H9 (cell line): ENCODE measurements at regions not wholly inside any gene's neighbourhood (a gene's known extent, or its start where the extent isn't known, plus 50 kb on each side); places are given as distances from the start of the nearest gene placed in this dataset.
A peak's percentile ranks its signal among the peaks of the same experiment; 100 is the strongest.

ENCODE experiments used
- DNase-seq: peaks from one replicate; pipeline ENCODE4 v3.0.0-alpha.2; 2017
- H2AFZ ChIP-seq: one replicate; pipeline ENCODE4 v1.6.1; 2013; ENCODE audit warnings: mild to moderate bottlenecking, low read length, control low read depth, moderate library complexity
- H2AK5ac ChIP-seq: 2 replicates; pipeline ENCODE4 v1.6.1; 2013; ENCODE audit warnings: low read length, control low read depth, mixed read lengths; ENCODE audit not compliant: insufficient read length
- H2BK120ac ChIP-seq: one replicate; pipeline ENCODE4 v1.6.1; 2013; ENCODE audit warnings: low read depth, mild to moderate bottlenecking, low read length, control low read depth, inconsistent platforms; ENCODE audit not compliant: poor library complexity, severe bottlenecking
- H2BK12ac ChIP-seq: 2 replicates; pipeline ENCODE4 v1.6.1; 2013; ENCODE audit warnings: low read length, control low read depth, mixed read lengths, low read depth; ENCODE audit not compliant: insufficient read length
- H2BK15ac ChIP-seq: 2 replicates; pipeline ENCODE4 v1.6.1; 2013; ENCODE audit warnings: low read depth, low read length, control low read depth
- H2BK20ac ChIP-seq: one replicate; pipeline ENCODE4 v1.6.1; 2013; ENCODE audit warnings: low read depth, mild to moderate bottlenecking, low read length, control low read depth, inconsistent platforms; ENCODE audit not compliant: poor library complexity, severe bottlenecking
- H2BK5ac ChIP-seq: 2 replicates; pipeline ENCODE4 v1.6.1; 2013; ENCODE audit warnings: low read length, control low read depth, mixed read lengths; ENCODE audit not compliant: insufficient read length
- H3K14ac ChIP-seq: 2 replicates; pipeline ENCODE4 v1.6.1; 2013; ENCODE audit warnings: low read length, control low read depth; ENCODE audit not compliant: insufficient read depth
- H3K18ac ChIP-seq: 2 replicates; pipeline ENCODE4 v1.6.1; 2013; ENCODE audit warnings: low read depth, mild to moderate bottlenecking, mixed read lengths, low read length, control low read depth; ENCODE audit not compliant: insufficient read length
- H3K23ac ChIP-seq: 2 replicates; pipeline ENCODE4 v1.6.1; 2013; ENCODE audit warnings: low read length, control low read depth, mixed read lengths, low read depth; ENCODE audit not compliant: insufficient read length
- H3K23me2 ChIP-seq: 2 replicates; pipeline ENCODE4 v1.6.1; 2013; ENCODE audit warnings: low read depth, mild to moderate bottlenecking, mixed read lengths, low read length, control low read depth; ENCODE audit not compliant: insufficient read length, poor library complexity, severe bottlenecking
- H3K27ac ChIP-seq: 2 replicates; pipeline ENCODE4 v1.5.1; 2013; ENCODE audit warnings: low read length, control low read depth, mixed read lengths, low read depth; ENCODE audit not compliant: insufficient read length
- H3K27me3 ChIP-seq: 2 replicates; pipeline ENCODE4 v1.6.1; 2013; ENCODE audit warnings: low read length, control low read depth, inconsistent platforms; ENCODE audit not compliant: insufficient read depth
- H3K4ac ChIP-seq: 2 replicates; pipeline ENCODE4 v1.6.1; 2013; ENCODE audit warnings: low read depth, mild to moderate bottlenecking, control low read depth, inconsistent platforms, low read length, moderate library complexity
- H3K4me1 ChIP-seq: 2 replicates; pipeline ENCODE4 v1.6.1; 2013; ENCODE audit warnings: low read length, control low read depth, inconsistent platforms; ENCODE audit not compliant: insufficient read depth
- H3K4me2 ChIP-seq: 2 replicates; pipeline ENCODE4 v1.6.1; 2013; ENCODE audit warnings: low read length, control low read depth, mixed read lengths; ENCODE audit not compliant: insufficient read length, insufficient read depth
- H3K56ac ChIP-seq: 2 replicates; pipeline ENCODE4 v1.6.1; 2013; ENCODE audit warnings: low read depth, mild to moderate bottlenecking, mixed read lengths, low read length, control low read depth; ENCODE audit not compliant: insufficient read length
- H3K79me1 ChIP-seq: 2 replicates; pipeline ENCODE4 v1.6.1; 2013; ENCODE audit warnings: low read depth, mild to moderate bottlenecking, moderate library complexity, low read length, control low read depth, inconsistent platforms; ENCODE audit not compliant: insufficient read depth, poor library complexity, severe bottlenecking
- H3K79me2 ChIP-seq: 2 replicates; pipeline ENCODE4 v1.6.1; 2013; ENCODE audit warnings: low read length, control low read depth, inconsistent platforms; ENCODE audit not compliant: insufficient read depth
- H3K9ac ChIP-seq: 2 replicates; pipeline ENCODE4 v1.6.1; 2013; ENCODE audit warnings: low read length, control low read depth, mixed read lengths; ENCODE audit not compliant: insufficient read length; ENCODE audit errors: extremely low read depth
- H3K9me3 ChIP-seq: one replicate; pipeline ENCODE4 v1.6.1; 2013; ENCODE audit warnings: low read depth, low read length, inconsistent platforms; ENCODE audit not compliant: control insufficient read depth
- H3T11ph ChIP-seq: one replicate; pipeline ENCODE4 v1.6.1; 2013; ENCODE audit warnings: mild to moderate bottlenecking, low read length, control low read depth, inconsistent platforms
- H4K20me1 ChIP-seq: one replicate; pipeline ENCODE4 v1.6.1; 2013; ENCODE audit not compliant: control insufficient read depth, insufficient read length, insufficient read depth
- H4K5ac ChIP-seq: 2 replicates; pipeline ENCODE4 v1.6.1; 2013; ENCODE audit warnings: low read depth, mild to moderate bottlenecking, mixed read lengths, low read length, control low read depth; ENCODE audit not compliant: insufficient read length
- H4K8ac ChIP-seq: replicated peaks from 2 replicates; pipeline ENCODE4 v1.6.1; 2013; ENCODE audit warnings: low read length, control low read depth, mixed read lengths, low read depth; ENCODE audit not compliant: insufficient read length
- H4K91ac ChIP-seq: 2 replicates; pipeline ENCODE4 v1.6.1; 2013; ENCODE audit warnings: low read depth, mild to moderate bottlenecking, moderate library complexity, mixed read lengths, low read length, control low read depth; ENCODE audit not compliant: insufficient read length
- H3K27ac Mint-ChIP-seq, 3 experiments: 2 replicates in 2 of 3; 3 replicates in 1 of 3; pipeline ENCODE4 v1.8.0; 2020 to 2021; ENCODE audit warnings: mixed read lengths in 3 of 3, mild to moderate bottlenecking in 1 of 3, moderate library complexity in 1 of 3
- H3K27me3 Mint-ChIP-seq: 2 replicates; pipeline ENCODE4 v1.8.0; 2021; ENCODE audit warnings: low read depth, mild to moderate bottlenecking, moderate library complexity, mixed read lengths
- H3K36me3 Mint-ChIP-seq, 3 experiments: 2 replicates in 2 of 3; 3 replicates in 1 of 3; pipeline ENCODE4 v1.8.0; 2020 to 2021; ENCODE audit warnings: low read depth in 3 of 3, mixed read lengths in 3 of 3; ENCODE audit not compliant: insufficient read depth in 1 of 3
- H3K4me1 Mint-ChIP-seq, 2 experiments: 2 replicates each; pipeline ENCODE4 v1.8.0; 2020; ENCODE audit warnings: mixed read lengths in 2 of 2
- H3K4me3 Mint-ChIP-seq, 2 experiments: 2 replicates in 1 of 2; 3 replicates in 1 of 2; pipeline ENCODE4 v1.8.0; 2020 to 2021; ENCODE audit warnings: mild to moderate bottlenecking in 2 of 2, mixed read lengths in 2 of 2, moderate library complexity in 1 of 2
- H3K9me3 Mint-ChIP-seq, 2 experiments: 2 replicates in 1 of 2; 3 replicates in 1 of 2; pipeline ENCODE4 v1.8.0; 2020; ENCODE audit warnings: mild to moderate bottlenecking in 2 of 2, mixed read lengths in 2 of 2, moderate library complexity in 1 of 2
- WGBS: extraction: QIAGEN DNeasy Blood & Tissue Kit; methylation state at CpG from one replicate; pipeline ENCODE4 v1.1.7; 2013; ENCODE audit warnings: missing lambda C conversion rate, low lambda C conversion rate, mixed read lengths; ENCODE audit not compliant: insufficient read length; ENCODE audit errors: extremely low coverage; 5-methylcytosine and 5-hydroxymethylcytosine counted together
- TF ChIP-seq, protein P1 (sequence below): fragments of 200-600 bp; sonication (generic); conservative IDR thresholded peaks from 3 replicates; pipeline ENCODE4 v1.8.0; 2021; ENCODE audit warnings: antibody characterized with exemption, mild to moderate bottlenecking

DNA sequence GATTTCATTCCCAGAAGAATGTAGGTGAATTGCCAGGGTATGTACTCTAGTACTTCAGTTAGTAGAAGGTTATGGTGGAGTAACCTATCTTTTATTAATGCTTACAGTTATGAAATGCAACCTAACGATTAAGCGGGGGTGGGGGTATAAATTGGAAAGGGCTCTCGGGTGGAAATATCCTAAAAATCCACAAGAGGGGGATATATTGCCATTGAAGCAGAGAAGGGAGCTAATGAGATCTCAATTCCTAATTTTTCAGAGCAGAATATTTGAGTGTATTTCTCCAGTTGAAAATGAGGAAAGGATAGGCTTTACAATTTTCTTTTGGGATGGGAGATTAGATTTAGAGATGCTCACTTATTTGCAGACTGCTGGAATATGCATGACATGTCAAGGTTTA lies 90.8 kb downstream of the DNAJB9 start:
- H3K27me3 Mint-ChIP-seq: no peaks in the 10 kb centered on the region
- H3K4me3 Mint-ChIP-seq: no peak overlapping the region
- Histone ChIP-seq H3K4me1 (no peaks in the 10 kb centered on the region), H2BK20ac (no peak overlapping the region), H3K23ac (no peak overlapping the region), H2AFZ (no peak overlapping the region), H4K5ac (no peak overlapping the region), H3T11ph (no peak overlapping the region), H3K23me2 (no peaks in the 10 kb centered on the region), H3K79me1 (no peaks in the 10 kb centered on the region), H2AK5ac (no peak overlapping the region), H2BK15ac (no peak overlapping the region), H3K4me2 (no peak overlapping the region), H3K4ac (no peak overlapping the region), H3K56ac (no peak overlapping the region), H3K18ac (no peak overlapping the region), H3K27ac (no peak overlapping the region), H3K9ac (no peak overlapping the region), H3K14ac (no peak overlapping the region), H2BK120ac (no peak overlapping the region), H4K8ac (no peak overlapping the region), H3K79me2 (no peaks in the 10 kb centered on the region), H4K20me1 (no peaks in the 10 kb centered on the region), H3K27me3 (no peaks in the 10 kb centered on the region), H3K9me3 (no peaks in the 10 kb centered on the region), H4K91ac (no peak overlapping the region), H2BK5ac (no peak overlapping the region), H2BK12ac (no peak overlapping the region)
- no CpG with 5 or more reads among the region's 3 CpGs for WGBS
- H3K9me3 Mint-ChIP-seq: no peaks in the 10 kb centered on the region
- TF ChIP-seq, protein P1, sequence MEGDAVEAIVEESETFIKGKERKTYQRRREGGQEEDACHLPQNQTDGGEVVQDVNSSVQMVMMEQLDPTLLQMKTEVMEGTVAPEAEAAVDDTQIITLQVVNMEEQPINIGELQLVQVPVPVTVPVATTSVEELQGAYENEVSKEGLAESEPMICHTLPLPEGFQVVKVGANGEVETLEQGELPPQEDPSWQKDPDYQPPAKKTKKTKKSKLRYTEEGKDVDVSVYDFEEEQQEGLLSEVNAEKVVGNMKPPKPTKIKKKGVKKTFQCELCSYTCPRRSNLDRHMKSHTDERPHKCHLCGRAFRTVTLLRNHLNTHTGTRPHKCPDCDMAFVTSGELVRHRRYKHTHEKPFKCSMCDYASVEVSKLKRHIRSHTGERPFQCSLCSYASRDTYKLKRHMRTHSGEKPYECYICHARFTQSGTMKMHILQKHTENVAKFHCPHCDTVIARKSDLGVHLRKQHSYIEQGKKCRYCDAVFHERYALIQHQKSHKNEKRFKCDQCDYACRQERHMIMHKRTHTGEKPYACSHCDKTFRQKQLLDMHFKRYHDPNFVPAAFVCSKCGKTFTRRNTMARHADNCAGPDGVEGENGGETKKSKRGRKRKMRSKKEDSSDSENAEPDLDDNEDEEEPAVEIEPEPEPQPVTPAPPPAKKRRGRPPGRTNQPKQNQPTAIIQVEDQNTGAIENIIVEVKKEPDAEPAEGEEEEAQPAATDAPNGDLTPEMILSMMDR: peak; percentile 71
- peaks cover 0 to 7% of the 10 kb centered on the region in 2 experiments; a peak in 1 of 4 replicates for H3K4me1 Mint-ChIP-seq
- H3K27ac Mint-ChIP-seq: no peak overlapping the region
- no peak for DNase-seq
- H3K36me3 Mint-ChIP-seq: no peaks in the 10 kb centered on the region
